Spinal cord (tissue), 9 donors: ENCODE measurements at regions not wholly inside any gene's neighbourhood (a gene's known extent, or its start where the extent isn't known, plus 50 kb on each side); places are given as distances from the start of the nearest gene placed in this dataset.

Source experiments
- DNase-seq, 6 donors: peaks; one replicate each; pipeline versions ENCODE4 v3.0.0 to v3.0.0-alpha.2; 2013 to 2015; ENCODE audit warnings: low spot score in 6 of 6, low read depth in 4 of 6
- H3K27ac ChIP-seq: one replicate; pipeline ENCODE4 v1.5.1; 2013; ENCODE audit warnings: low read depth, low read length, control low read depth
- H3K27me3 ChIP-seq: one replicate; pipeline ENCODE4 v1.6.1; 2013; ENCODE audit warnings: low read length; ENCODE audit not compliant: control insufficient read depth, insufficient read depth
- H3K36me3 ChIP-seq: one replicate; pipeline ENCODE4 v1.6.1; 2013; ENCODE audit warnings: low read length; ENCODE audit not compliant: control insufficient read depth, insufficient read depth
- H3K4me1 ChIP-seq: one replicate; pipeline ENCODE4 v1.6.1; 2013; ENCODE audit warnings: low read length; ENCODE audit not compliant: control insufficient read depth, insufficient read depth
- H3K4me3 ChIP-seq: one replicate; pipeline ENCODE4 v1.5.1; 2013; ENCODE audit warnings: low read depth, low read length, control low read depth
- H3K9me3 ChIP-seq: one replicate; pipeline ENCODE4 v1.6.1; 2013; ENCODE audit warnings: low read length; ENCODE audit not compliant: control insufficient read depth, insufficient read depth
- WGBS: methylation state at CpG from one replicate; pipeline ENCODE4 v1.1.5; 2013; ENCODE audit warnings: missing lambda C conversion rate; ENCODE audit not compliant: insufficient coverage; 5-methylcytosine and 5-hydroxymethylcytosine counted together
- donor health status: healthy.

DNA sequence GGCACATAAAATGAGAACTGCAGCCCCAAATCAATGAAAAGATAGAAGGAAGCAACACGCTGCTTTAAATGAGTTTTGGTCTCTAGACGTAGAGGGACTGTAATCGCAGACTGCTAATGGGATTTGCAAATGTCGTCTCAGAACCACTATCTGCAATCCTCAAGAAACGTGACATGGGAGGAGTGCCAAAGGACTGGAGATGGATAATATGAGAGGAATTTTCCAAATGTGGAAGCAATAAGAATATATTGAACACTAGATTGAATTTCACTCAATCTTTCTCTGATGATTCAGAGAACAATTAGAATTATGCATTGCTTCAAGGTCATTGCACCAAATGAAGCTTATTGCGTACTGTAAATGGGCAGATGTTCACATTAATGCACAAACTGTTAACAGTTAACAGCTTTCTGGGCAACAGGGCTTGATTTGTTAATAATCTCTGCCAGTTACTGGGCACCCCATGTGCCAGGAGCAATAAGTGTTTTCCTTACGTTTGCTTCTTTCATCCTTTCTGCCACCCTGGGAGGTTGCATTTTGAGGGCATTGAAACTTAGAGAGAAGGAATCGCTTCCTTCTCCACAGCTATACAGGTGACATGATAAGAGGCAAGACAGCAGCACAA, 62.8 kb upstream of the WASF3 start:
- WGBS = 83% methylated on average over 1 of the region's 8 CpGs
- H3K4me3 ChIP-seq = no peak overlapping the region
- H3K9me3 ChIP-seq = no peaks in the 10 kb centered on the region
- DNase-seq = peak in 2 of 6 donors; percentile 51 to 93
- H3K27me3 ChIP-seq = no peaks in the 10 kb centered on the region
- H3K36me3 ChIP-seq = no peaks in the 10 kb centered on the region
- peaks cover 12% of the 10 kb centered on the region for H3K4me1 ChIP-seq
- no peak overlapping the region for H3K27ac ChIP-seq

DNA sequence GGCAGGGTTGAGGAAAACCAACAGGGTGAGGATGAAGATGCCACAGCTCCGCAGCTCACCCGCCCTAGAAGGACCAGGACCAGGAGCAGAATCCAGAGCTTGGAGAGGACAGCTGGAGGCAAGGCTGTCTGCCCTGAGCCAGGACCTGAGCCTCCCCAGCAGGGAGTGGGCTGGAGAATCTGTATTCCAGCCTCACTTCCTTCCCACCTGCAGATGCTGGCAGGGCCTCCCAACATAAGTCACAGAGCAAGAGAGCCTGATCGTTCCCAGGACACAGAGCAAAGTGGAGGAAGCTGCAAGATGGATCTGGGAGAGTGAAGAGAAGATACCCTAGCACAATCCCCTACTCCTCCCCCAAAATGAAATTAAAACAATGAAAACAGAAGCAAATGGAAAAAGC, 61.7 kb upstream of the WASF3 start:
- 84% methylated on average over 2 of the region's 3 CpGs for WGBS

DNA sequence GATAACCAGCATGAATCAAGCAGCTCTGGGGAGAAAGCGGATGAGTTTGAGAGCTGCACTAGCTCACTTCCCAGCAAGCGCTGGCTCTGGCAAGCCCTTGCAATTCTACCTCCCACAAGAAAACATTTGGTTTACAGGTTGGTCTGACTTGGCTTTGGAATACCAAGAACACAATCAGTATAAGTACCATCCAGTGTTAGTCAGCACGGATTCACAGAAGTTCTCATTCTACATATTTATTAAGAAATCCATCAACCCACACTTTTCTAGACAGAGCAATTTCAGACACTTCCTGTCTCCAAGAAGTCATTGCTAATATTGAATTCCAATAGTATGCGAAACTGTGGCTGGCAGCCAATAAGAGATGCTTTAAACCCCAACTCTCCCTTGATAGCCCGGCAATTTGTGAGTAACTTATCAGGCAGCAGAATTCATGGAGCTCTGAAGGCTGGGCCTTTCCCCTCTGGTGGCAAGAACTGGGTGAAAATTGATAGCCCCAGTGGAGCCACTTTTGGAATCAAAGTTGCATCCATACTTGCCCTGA, 59.4 kb upstream of the WASF3 start:
- Histone ChIP-seq H3K9me3 (no peaks in the 10 kb centered on the region), H3K27ac (no peak overlapping the region), H3K4me1 (peaks cover 22% of the 10 kb centered on the region), H3K36me3 (no peaks in the 10 kb centered on the region), H3K27me3 (no peaks in the 10 kb centered on the region), H3K4me3 (no peak overlapping the region)
- peak in 1 of 6 donors; percentile 74 for DNase-seq
- WGBS = 75% methylated on average over 5 of the region's 5 CpGs

More for the DNA sequence above, 61.7 kb upstream of the WASF3 start:
- Histone ChIP-seq H3K36me3 (no peaks in the 10 kb centered on the region), H3K4me1 (peaks cover 12% of the 10 kb centered on the region), H3K27me3 (no peaks in the 10 kb centered on the region), H3K4me3 (no peak overlapping the region), H3K27ac (no peak overlapping the region), H3K9me3 (no peaks in the 10 kb centered on the region)
- no peak for DNase-seq

DNA sequence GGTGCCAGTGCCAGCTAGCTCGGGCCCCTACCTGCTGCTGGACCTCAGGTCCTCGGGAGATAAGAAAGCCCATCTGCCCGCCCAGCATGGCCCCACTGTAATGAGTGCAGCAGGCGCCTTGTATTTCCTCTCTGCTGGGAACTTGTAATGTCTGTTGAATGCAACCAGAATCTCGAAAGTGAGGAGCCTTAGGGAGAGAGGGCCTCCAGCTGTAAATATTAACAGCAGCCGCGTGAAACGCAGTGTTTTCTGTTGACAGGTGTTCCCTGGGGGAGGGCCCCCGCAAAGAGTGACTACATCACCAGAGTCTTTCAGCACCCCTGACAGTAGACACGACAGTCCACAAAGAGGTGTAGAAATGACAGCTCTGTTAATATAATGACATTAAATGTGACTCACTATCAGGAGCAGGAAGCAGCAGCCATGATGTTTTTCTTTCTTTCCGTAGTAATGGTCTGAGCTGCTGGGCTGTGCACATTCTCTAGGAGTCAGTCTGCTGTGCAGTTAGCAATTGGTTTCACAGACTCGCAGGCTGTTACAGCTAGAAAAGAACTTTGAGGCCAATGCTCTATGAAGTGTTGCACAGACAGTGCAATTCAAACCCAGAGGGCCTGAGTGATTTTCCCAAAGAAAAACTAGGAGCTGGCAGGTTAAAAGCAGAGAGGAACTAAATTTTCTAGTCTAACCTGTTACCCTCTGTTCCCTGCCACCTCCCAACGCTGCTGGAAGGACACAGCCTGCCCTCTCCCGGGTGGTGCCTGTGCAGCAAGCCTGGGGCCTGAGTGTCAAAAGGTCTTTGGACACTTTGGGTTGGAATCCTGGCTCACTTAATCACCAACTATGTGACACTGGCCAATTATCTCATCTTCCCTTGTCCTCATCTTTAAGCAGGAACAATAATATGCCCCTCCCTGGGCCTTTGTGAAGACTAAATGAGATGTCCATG, 58.6 kb upstream of the WASF3 start:
- Histone ChIP-seq H3K4me3 (no peak overlapping the region), H3K36me3 (no peaks in the 10 kb centered on the region), H3K27ac (no peak overlapping the region), H3K9me3 (no peaks in the 10 kb centered on the region), H3K27me3 (no peaks in the 10 kb centered on the region), H3K4me1 (peaks cover 22% of the 10 kb centered on the region)
- peak in 1 of 6 donors; percentile 58 for DNase-seq
- whole genome bisulfite sequencing = 42% methylated on average over 10 of the region's 14 CpGs

- no peak overlapping the region for H3K27ac ChIP-seq
- no peak overlapping the region for H3K4me3 ChIP-seq
- H3K36me3 ChIP-seq = no peaks in the 10 kb centered on the region
- WGBS = 78% methylated on average over 14 of the region's 15 CpGs
- no peaks in the 10 kb centered on the region for H3K27me3 ChIP-seq
- DNase-seq = no peak
- H3K4me1 ChIP-seq = peaks cover 19% of the 10 kb centered on the region
- no peaks in the 10 kb centered on the region for H3K9me3 ChIP-seq
Measured at GRCh38 chr13:26500618-26501320, 56.7 kb upstream of the WASF3 start.

- Histone ChIP-seq H3K27ac (no peak overlapping the region), H3K36me3 (no peaks in the 10 kb centered on the region), H3K9me3 (no peaks in the 10 kb centered on the region), H3K27me3 (no peaks in the 10 kb centered on the region), H3K4me1 (peaks cover 14% of the 10 kb centered on the region), H3K4me3 (no peak overlapping the region)
- DNase-seq = peak in 1 of 6 donors; percentile 56
- no CpG with 5 or more reads among the region's 8 CpGs for WGBS
Measured at GRCh38 chr13:26501641-26502040, 55.8 kb upstream of the WASF3 start.

DNA sequence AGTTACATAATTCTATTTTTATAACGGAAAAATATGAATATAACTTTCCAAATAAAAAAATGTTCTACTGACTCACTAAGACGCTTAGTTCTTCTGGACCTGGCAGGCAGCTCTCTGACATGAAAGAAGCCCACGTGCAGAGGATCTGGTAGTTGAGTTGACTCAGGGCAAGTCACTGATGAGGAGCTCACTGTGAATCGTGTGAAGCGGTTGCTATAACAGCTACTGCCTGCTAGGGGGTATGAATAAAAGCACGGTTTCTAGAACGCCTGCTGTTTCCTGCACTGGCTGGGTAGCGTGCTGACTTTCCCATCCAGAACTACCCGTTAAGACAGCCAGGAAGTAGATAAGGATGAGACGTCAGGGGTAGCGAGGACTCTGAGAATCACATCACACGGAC, 54.7 kb upstream of the WASF3 start:
- H3K27ac ChIP-seq = no peak overlapping the region

DNA sequence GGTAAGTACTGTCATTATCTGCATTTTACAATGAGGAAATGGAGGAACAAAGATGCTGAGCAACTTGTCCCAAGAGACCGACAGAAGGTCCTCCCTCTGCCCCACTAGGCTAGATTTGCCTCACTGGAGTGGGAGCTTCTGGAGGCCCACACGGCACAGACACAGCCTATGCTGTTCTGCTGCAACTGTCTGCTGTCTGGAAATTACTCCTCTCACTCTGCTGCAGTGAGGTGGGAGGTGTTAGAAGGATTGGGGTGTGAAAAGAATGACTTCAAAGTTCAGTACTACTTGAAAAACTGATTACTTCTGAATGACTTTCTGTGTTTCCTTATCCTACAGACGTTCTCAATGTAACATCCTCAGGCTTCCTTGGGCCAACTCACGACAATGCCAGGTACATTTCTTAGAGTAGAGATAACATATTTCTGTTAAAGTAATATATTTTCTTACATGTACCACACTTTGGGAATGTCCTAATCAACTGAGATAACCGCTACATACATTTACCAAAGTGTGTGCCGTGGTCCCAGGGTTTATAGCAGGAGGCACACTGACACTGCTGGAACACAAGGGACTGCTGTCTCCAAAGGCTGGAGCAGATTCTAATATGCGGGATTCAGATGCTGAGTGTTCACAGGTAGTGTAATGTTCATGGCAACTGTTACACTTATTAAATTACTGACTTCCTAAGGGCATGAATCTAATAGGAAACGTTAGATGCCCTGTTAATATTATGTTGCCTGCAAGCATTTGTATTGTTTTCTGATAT, 53.5 kb upstream of the WASF3 start:
- no peaks in the 10 kb centered on the region for H3K27me3 ChIP-seq
- WGBS = no CpG with 5 or more reads among the region's 8 CpGs
- no peak for DNase-seq
- peaks cover 10% of the 10 kb centered on the region for H3K4me1 ChIP-seq
- no peaks in the 10 kb centered on the region for H3K36me3 ChIP-seq
- no peak overlapping the region for H3K4me3 ChIP-seq
- H3K27ac ChIP-seq = no peak overlapping the region
- H3K9me3 ChIP-seq = no peaks in the 10 kb centered on the region

More for the DNA sequence above, 54.7 kb upstream of the WASF3 start:
- no peaks in the 10 kb centered on the region for H3K27me3 ChIP-seq
- no peaks in the 10 kb centered on the region for H3K9me3 ChIP-seq
- H3K4me3 ChIP-seq = no peak overlapping the region
- 35% methylated on average over 9 of the region's 12 CpGs for WGBS
- peaks cover 14% of the 10 kb centered on the region for H3K4me1 ChIP-seq
- no peaks in the 10 kb centered on the region for H3K36me3 ChIP-seq
- peak in 2 of 6 donors; percentile 40 to 83 for DNase-seq
